SK-N-SH (cell line): ENCODE measurements at regions not wholly inside any gene's neighbourhood (a gene's known extent, or its start where the extent isn't known, plus 50 kb on each side); places are given as distances from the start of the nearest gene placed in this dataset.

Experiments
- CTCF ChIA-PET: fragments of 300-600, 350-600 bp; formaldehyde crosslinking; extraction: SDS; loops from one replicate; lab custom pipeline; 2021; lab: Yijun Ruan, JAX
- POLR2A ChIA-PET: fragments of 350-600 bp; sonication (Branson Sonifier 250); formaldehyde crosslinking; extraction: SDS; loops from one replicate; lab custom pipeline; 2020; ENCODE audit warnings: antibody characterized with exemption, inconsistent platforms; lab: Yijun Ruan, JAX
- DNase-seq: peaks from one replicate; pipeline ENCODE4 v3.0.0; 2012
- H2AFZ ChIP-seq: fragments of 200-600 bp; sonication (generic); 2 replicates; pipeline ENCODE4 v1.8.1; 2016; ENCODE audit warnings: antibody characterized with exemption, mild to moderate bottlenecking, low read depth
- H3F3A ChIP-seq: fragments of 200-600 bp; sonication (generic); replicated peaks from 2 replicates; pipeline ENCODE3; 2016; ENCODE audit warnings: antibody characterized with exemption, mild to moderate bottlenecking; ENCODE audit not compliant: insufficient read depth
- H3K27ac ChIP-seq, 2 experiments: fragments of 200-500 bp in 1 of 2; fragments of 200-600 bp in 1 of 2; sonication (Bioruptor generic) in 1 of 2; sonication (generic), shearing (Covaris generic) in 1 of 2; 2 replicates each; pipeline versions ENCODE4 v1.5.1 to v1.6.1; 2014 to 2016; ENCODE audit warnings: low read depth in 2 of 2, inconsistent platforms in 1 of 2, low read length in 1 of 2, mild to moderate bottlenecking in 1 of 2, mixed read lengths in 1 of 2
- H3K27me3 ChIP-seq: fragments of 200-600 bp; sonication (generic), shearing (Covaris generic); 2 replicates; pipeline ENCODE4 v1.6.1; 2016; ENCODE audit warnings: mixed run types; ENCODE audit not compliant: insufficient read depth
- H3K36me3 ChIP-seq, 2 experiments: fragments of 200-500 bp in 1 of 2; fragments of 200-600 bp in 1 of 2; sonication (Bioruptor generic) in 1 of 2; sonication (generic) in 1 of 2; replicated peaks in 1 of 2; 2 replicates each; pipeline versions ENCODE3 to v1.5.1; 2014 to 2016; ENCODE audit warnings: low read length in 1 of 2, mild to moderate bottlenecking in 1 of 2; ENCODE audit not compliant: insufficient read depth in 2 of 2, control insufficient read depth in 1 of 2
- H3K4me1 ChIP-seq, 2 experiments: fragments of 200-500 bp in 1 of 2; fragments of 200-600 bp in 1 of 2; sonication (Bioruptor generic) in 1 of 2; sonication (generic), shearing (Covaris generic) in 1 of 2; 2 replicates each; pipeline versions ENCODE4 v1.5.1 to v1.6.1; 2014 to 2016; ENCODE audit warnings: low read depth in 1 of 2, low read length in 1 of 2, mixed run types in 1 of 2; ENCODE audit not compliant: insufficient read depth in 2 of 2, control insufficient read depth in 1 of 2
- H3K4me2 ChIP-seq: fragments of 200-600 bp; sonication (generic), shearing (Covaris generic); 2 replicates; pipeline ENCODE4 v1.6.1; 2017; ENCODE audit warnings: mixed run types
- H3K4me3 ChIP-seq, 2 experiments: fragments of 200-500 bp in 1 of 2; fragments of 200-600 bp in 1 of 2; sonication (Bioruptor generic) in 1 of 2; sonication (generic), shearing (Covaris generic) in 1 of 2; 2 replicates each; pipeline versions ENCODE4 v1.5.1 to v1.8.1; 2014 to 2016; ENCODE audit warnings: low read depth in 2 of 2, inconsistent platforms in 1 of 2, low read length in 1 of 2, mild to moderate bottlenecking in 1 of 2, mixed read lengths in 1 of 2, moderate library complexity in 1 of 2
- H3K79me2 ChIP-seq: fragments of 200-600 bp; sonication (generic); 2 replicates; pipeline ENCODE4 v1.8.1; 2017; ENCODE audit warnings: mild to moderate bottlenecking; ENCODE audit not compliant: insufficient read depth
- H3K9ac ChIP-seq: fragments of 200-600 bp; sonication (generic); 2 replicates; pipeline ENCODE4 v1.6.1; 2017; ENCODE audit warnings: mixed run types
- H3K9me2 ChIP-seq: fragments of 200-600 bp; sonication (generic); 2 replicates; pipeline ENCODE4 v1.6.1; 2017; ENCODE audit warnings: mixed run types
- H3K9me3 ChIP-seq: fragments of 200-600 bp; sonication (generic); 2 replicates; pipeline ENCODE4 v1.6.1; 2017; ENCODE audit warnings: mixed run types, mild to moderate bottlenecking, moderate library complexity
- H4K20me1 ChIP-seq: fragments of 200-600 bp; sonication (generic); 2 replicates; pipeline ENCODE4 v1.6.1; 2017; ENCODE audit warnings: mild to moderate bottlenecking, mixed run types; ENCODE audit not compliant: insufficient read depth
- FOXJ3 ChIP-seq: sonication (generic); formaldehyde crosslinking; IDR thresholded peaks from 2 replicates; pipeline ENCODE4 v1.5.1; 2020; ENCODE audit warnings: mild to moderate bottlenecking, missing genetic modification reagents
- FOXM1 ChIP-seq: IDR thresholded peaks from 2 replicates; pipeline ENCODE4 v1.4.0; 2012; ENCODE audit warnings: low read depth, mild to moderate bottlenecking
- GABPA ChIP-seq: IDR thresholded peaks from 2 replicates; pipeline ENCODE4 v1.4.0; 2012; ENCODE audit warnings: low read depth, mild to moderate bottlenecking
- GATA2 ChIP-seq: sonication (generic); formaldehyde crosslinking; IDR thresholded peaks from 2 replicates; pipeline ENCODE4 v1.5.0; 2020; ENCODE audit warnings: mild to moderate bottlenecking, missing genetic modification reagents
- IRF3 ChIP-seq: fragments of 150-350 bp; IDR thresholded peaks from 2 replicates; pipeline ENCODE4 v1.6.1; 2016; ENCODE audit warnings: mild to moderate bottlenecking, low read depth, low read length
- MEF2A ChIP-seq: IDR thresholded peaks from 2 replicates; pipeline ENCODE4 v1.4.0; 2012; ENCODE audit warnings: low read depth, borderline replicate concordance
- MXI1 ChIP-seq: IDR thresholded peaks from 2 replicates; pipeline ENCODE4 v1.6.1; 2012; ENCODE audit warnings: mild to moderate bottlenecking, low read depth, low read length, improper control_type of control experiment
- NFIC ChIP-seq: IDR thresholded peaks from 2 replicates; pipeline ENCODE4 v1.4.0; 2012; ENCODE audit warnings: borderline replicate concordance
- PBX3 ChIP-seq: IDR thresholded peaks from 2 replicates; pipeline ENCODE4; 2012
- RAD21 ChIP-seq: IDR thresholded peaks from 2 replicates; pipeline ENCODE4 v1.6.1; 2012; ENCODE audit warnings: mild to moderate bottlenecking, low read length
- RCOR1 ChIP-seq: fragments of 150-350 bp; IDR thresholded peaks from 2 replicates; pipeline ENCODE4 v1.6.1; 2017; ENCODE audit warnings: antibody characterized with exemption, low read length
- REST ChIP-seq: IDR thresholded peaks from 2 replicates; pipeline ENCODE4 v1.6.1; 2012; ENCODE audit warnings: mild to moderate bottlenecking, low read depth, low read length, moderate library complexity
- RFX5 ChIP-seq: IDR thresholded peaks from 2 replicates; pipeline ENCODE4 v1.6.1; 2012; ENCODE audit warnings: mild to moderate bottlenecking, improper control_type of control experiment, low read length
- RXRA ChIP-seq: IDR thresholded peaks from 2 replicates; pipeline ENCODE4 v1.4.0; 2012; ENCODE audit warnings: low read depth, mild to moderate bottlenecking, borderline replicate concordance
- TCF12 ChIP-seq: IDR thresholded peaks from 2 replicates; pipeline ENCODE4 v1.4.0; 2012
- TEAD4 ChIP-seq: IDR thresholded peaks from 2 replicates; pipeline ENCODE4 v1.4.0; 2012; ENCODE audit warnings: mild to moderate bottlenecking, borderline replicate concordance; ENCODE audit not compliant: insufficient read depth
- YY1 ChIP-seq: IDR thresholded peaks from 2 replicates; pipeline ENCODE4 v1.4.0; 2012; ENCODE audit warnings: low read depth, mild to moderate bottlenecking
- WGBS: methylation state at CpG from one replicate; pipeline ENCODE4 v1.1.6; 2017; ENCODE audit warnings: low lambda C conversion rate; 5-methylcytosine and 5-hydroxymethylcytosine counted together
- TF ChIP-seq, protein P1 (sequence below): fragments of 150-350 bp; IDR thresholded peaks from 2 replicates; pipeline ENCODE4 v1.6.1; 2017; ENCODE audit warnings: antibody characterized with exemption, low read length, low read depth, borderline replicate concordance

- no peak for DNase-seq
- ChIA-PET CTCF (interaction anchor here (0.9 kb wide), 1 partner anchor 109 kb away, joined by 3 read pairs; no protein-coding TSS in a partner anchor), POLR2A (no interaction called here)
- H3K4me3 ChIP-seq, result no peak overlapping the region
- no peaks in the 10 kb centered on the region for H3K79me2 ChIP-seq
- H3K9me3 ChIP-seq, result no peaks in the 10 kb centered on the region
- no peaks in the 10 kb centered on the region for H3K9me2 ChIP-seq
- no peaks in the 10 kb centered on the region for H4K20me1 ChIP-seq
- no peak overlapping the region for H3K27ac ChIP-seq
- H3K27me3 ChIP-seq, result no peaks in the 10 kb centered on the region; the same call in 1 of the 2 replicates
- H2AFZ ChIP-seq, result no peak overlapping the region
- H3K4me2 ChIP-seq, result no peak overlapping the region
- TF ChIP-seq RFX5, result no peak
- no peaks in the 10 kb centered on the region for H3F3A ChIP-seq
- H3K4me1 ChIP-seq, result peaks cover 7 to 8% of the 10 kb centered on the region in 2 experiments; a peak in 2 of 4 replicates
- 87% methylated on average over 5 of the region's 6 CpGs for WGBS
- no peaks in the 10 kb centered on the region for H3K36me3 ChIP-seq
- H3K9ac ChIP-seq, result no peak overlapping the region
These were observed 53.0 kb upstream of the LMO2 start for GRCh38 chr11:33944693-33945424.

DNA sequence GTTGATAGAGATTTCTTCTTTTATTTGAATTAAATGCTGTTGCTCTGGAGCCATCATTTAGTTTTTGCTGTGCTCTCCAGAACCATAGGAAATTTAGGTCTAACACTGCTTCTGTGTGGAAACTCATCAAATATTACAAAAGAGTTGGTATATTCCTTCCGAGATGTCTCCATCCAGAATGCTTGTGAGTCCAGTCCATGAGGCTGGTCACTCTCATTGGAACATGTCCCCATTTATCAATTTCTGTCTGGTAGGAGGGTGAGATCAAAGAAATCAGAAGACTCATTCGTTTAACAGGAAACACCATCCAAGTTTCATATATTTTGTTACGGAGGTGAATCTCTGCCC is 52.4 kb upstream of the LMO2 start:
- Histone ChIP-seq H3K4me2 (no peak overlapping the region), H2AFZ (no peak overlapping the region), H3F3A (no peaks in the 10 kb centered on the region), H3K4me3 (no peak overlapping the region), H3K36me3 (no peaks in the 10 kb centered on the region), H3K27me3 (no peaks in the 10 kb centered on the region; the same call in 1 of the 2 replicates), H3K9me2 (no peaks in the 10 kb centered on the region), H3K9ac (no peak overlapping the region), H3K79me2 (no peaks in the 10 kb centered on the region), H3K27ac (no peak overlapping the region), H3K4me1 (peaks cover 7 to 8% of the 10 kb centered on the region in 2 experiments; a peak in 2 of 4 replicates), H3K9me3 (no peaks in the 10 kb centered on the region), H4K20me1 (no peaks in the 10 kb centered on the region)
- CTCF ChIA-PET, result interaction anchor here (1.5 kb wide), 1 partner anchor 230 kb away, joined by 3 read pairs; no protein-coding TSS in a partner anchor
- 77% methylated on average over 3 of the region's 3 CpGs for WGBS
- DNase-seq, result no peak
- TF ChIP-seq PBX3, result no peak
- TF ChIP-seq IRF3, result no peak
- TF ChIP-seq RCOR1, result no peak
- TF ChIP-seq FOXJ3 (CRISPR knock-in tag), result no peak
- no peak for TF ChIP-seq TCF12
- TF ChIP-seq, protein P1, sequence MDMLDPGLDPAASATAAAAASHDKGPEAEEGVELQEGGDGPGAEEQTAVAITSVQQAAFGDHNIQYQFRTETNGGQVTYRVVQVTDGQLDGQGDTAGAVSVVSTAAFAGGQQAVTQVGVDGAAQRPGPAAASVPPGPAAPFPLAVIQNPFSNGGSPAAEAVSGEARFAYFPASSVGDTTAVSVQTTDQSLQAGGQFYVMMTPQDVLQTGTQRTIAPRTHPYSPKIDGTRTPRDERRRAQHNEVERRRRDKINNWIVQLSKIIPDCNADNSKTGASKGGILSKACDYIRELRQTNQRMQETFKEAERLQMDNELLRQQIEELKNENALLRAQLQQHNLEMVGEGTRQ, result no peak
- TF ChIP-seq TEAD4, result no peak
- no peak for TF ChIP-seq MEF2A
- TF ChIP-seq MXI1, result no peak
- TF ChIP-seq GABPA, result no peak
- TF ChIP-seq RFX5, result no peak
- no peak for TF ChIP-seq RAD21
- TF ChIP-seq FOXM1, result no peak
- TF ChIP-seq NFIC, result no peak
- no peak for TF ChIP-seq YY1
- no peak for TF ChIP-seq REST
- TF ChIP-seq GATA2 (CRISPR knock-in tag), result no peak
- TF ChIP-seq RXRA, result no peak
- POLR2A ChIA-PET, result no interaction called here
